Progenitor cell of endocrine pancreas (in vitro differentiated cells): ENCODE measurements at regions not wholly inside any gene's neighbourhood (a gene's known extent, or its start where the extent isn't known, plus 50 kb on each side); places are given as distances from the start of the nearest gene placed in this dataset.

Experiments used
- DNase-seq: peaks from one replicate; pipeline ENCODE4 v3.0.0; 2021; ENCODE audit warnings: low spot score; ENCODE audit not compliant: unreplicated experiment
- H3K27ac Mint-ChIP-seq: 2 replicates; pipeline ENCODE4 v1.8.0; 2021; ENCODE audit warnings: mild to moderate bottlenecking, moderate library complexity, mixed read lengths
- H3K27me3 Mint-ChIP-seq: 2 replicates; pipeline ENCODE4 v1.8.0; 2021; ENCODE audit warnings: mixed read lengths
- H3K36me3 Mint-ChIP-seq: 2 replicates; pipeline ENCODE4 v1.8.0; 2022; ENCODE audit warnings: mixed read lengths; ENCODE audit not compliant: insufficient read depth
- H3K4me1 Mint-ChIP-seq: 2 replicates; pipeline ENCODE4 v1.8.0; 2021; ENCODE audit warnings: low read depth, mixed read lengths
- H3K4me3 Mint-ChIP-seq: 2 replicates; pipeline ENCODE4 v1.8.0; 2021; ENCODE audit warnings: low read depth, mild to moderate bottlenecking, moderate library complexity, mixed read lengths
- H3K9me3 Mint-ChIP-seq: 2 replicates; pipeline ENCODE4 v1.8.0; 2021; ENCODE audit warnings: low read depth, mixed read lengths
- CTCF ChIP-seq: fragments of 200-600 bp; sonication (generic); IDR thresholded peaks from one replicate; pipeline ENCODE4 v1.5.0; 2021; ENCODE audit warnings: antibody characterized with exemption, mild to moderate bottlenecking; ENCODE audit not compliant: unreplicated experiment

- no peaks in the 10 kb centered on the region for H3K36me3 Mint-ChIP-seq
- peaks cover 12% of the 10 kb centered on the region for H3K4me1 Mint-ChIP-seq
- no peak overlapping the region for H3K27ac Mint-ChIP-seq
- DNase-seq, result no peak
- H3K27me3 Mint-ChIP-seq, result no peaks in the 10 kb centered on the region
- no peak overlapping the region for H3K4me3 Mint-ChIP-seq
- no peak for TF ChIP-seq CTCF
- H3K9me3 Mint-ChIP-seq, result peaks cover 3% of the 10 kb centered on the region
These were observed 122.9 kb upstream of the TMEM164 start for GRCh38 chrX:109879991-109880390.

- Mint-ChIP-seq H3K36me3 (no peaks in the 10 kb centered on the region), H3K4me3 (no peak overlapping the region), H3K4me1 (peaks cover 16% of the 10 kb centered on the region), H3K27ac (no peak overlapping the region), H3K27me3 (no peaks in the 10 kb centered on the region), H3K9me3 (no peaks in the 10 kb centered on the region)
- no peak for DNase-seq
- no peak for TF ChIP-seq CTCF
These were observed 122.3 kb upstream of the TMEM164 start for GRCh38 chrX:109880629-109881028.

GRCh38 chrX:109886122-109886761 lies 116.7 kb upstream of the TMEM164 start:
- H3K36me3 Mint-ChIP-seq, result no peaks in the 10 kb centered on the region
- H3K4me1 Mint-ChIP-seq, result peaks cover 11% of the 10 kb centered on the region
- H3K4me3 Mint-ChIP-seq, result no peak overlapping the region
- peak overlapping the region; percentile 0 for H3K27ac Mint-ChIP-seq
- DNase-seq, result peak; percentile 45
- TF ChIP-seq CTCF, result peak; percentile 86
- peaks cover 3% of the 10 kb centered on the region for H3K27me3 Mint-ChIP-seq
- no peaks in the 10 kb centered on the region for H3K9me3 Mint-ChIP-seq

GRCh38 chrX:109889289-109890006 lies 113.5 kb upstream of the TMEM164 start:
- no peak overlapping the region for H3K4me3 Mint-ChIP-seq
- H3K4me1 Mint-ChIP-seq, result peaks cover 10% of the 10 kb centered on the region
- no peaks in the 10 kb centered on the region for H3K9me3 Mint-ChIP-seq
- no peak overlapping the region for H3K27ac Mint-ChIP-seq
- TF ChIP-seq CTCF, result peak; percentile 40
- H3K27me3 Mint-ChIP-seq, result peaks cover 3% of the 10 kb centered on the region
- DNase-seq, result no peak
- H3K36me3 Mint-ChIP-seq, result no peaks in the 10 kb centered on the region

- H3K9me3 Mint-ChIP-seq, result no peaks in the 10 kb centered on the region
- H3K4me3 Mint-ChIP-seq, result no peak overlapping the region
- TF ChIP-seq CTCF, result no peak
- no peak overlapping the region for H3K27ac Mint-ChIP-seq
- H3K27me3 Mint-ChIP-seq, result peaks cover 3% of the 10 kb centered on the region
- peaks cover 9% of the 10 kb centered on the region for H3K4me1 Mint-ChIP-seq
- no peaks in the 10 kb centered on the region for H3K36me3 Mint-ChIP-seq
- no peak for DNase-seq
These were observed 112.6 kb upstream of the TMEM164 start for GRCh38 chrX:109890300-109890699.
